Neuronal stem cell (in vitro differentiated cells): ENCODE measurements at regions not wholly inside any gene's neighbourhood (a gene's known extent, or its start where the extent isn't known, plus 50 kb on each side); places are given as distances from the start of the nearest gene placed in this dataset.

Source experiments
- DNase-seq: peaks from one replicate; pipeline ENCODE4 v3.0.0-alpha.2; 2013; ENCODE audit warnings: low spot score
- H2AFZ ChIP-seq: one replicate; pipeline ENCODE4 v1.6.1; 2013; ENCODE audit warnings: mild to moderate bottlenecking, low read length, inconsistent platforms
- H2AK5ac ChIP-seq: 2 replicates; pipeline ENCODE4 v1.6.1; 2013; ENCODE audit warnings: low read depth, mild to moderate bottlenecking, inconsistent platforms, low read length, moderate library complexity, mixed read lengths
- H2BK120ac ChIP-seq: 2 replicates; pipeline ENCODE4 v1.6.1; 2013; ENCODE audit warnings: low read depth, mild to moderate bottlenecking, inconsistent platforms, low read length, moderate library complexity, mixed read lengths
- H2BK12ac ChIP-seq: one replicate; pipeline ENCODE4 v1.6.1; 2013; ENCODE audit warnings: low read length, inconsistent platforms
- H2BK15ac ChIP-seq: 2 replicates; pipeline ENCODE4 v1.6.1; 2013; ENCODE audit warnings: mild to moderate bottlenecking, low read length, inconsistent platforms, mixed read lengths
- H2BK5ac ChIP-seq: one replicate; pipeline ENCODE4 v1.6.1; 2013; ENCODE audit warnings: inconsistent platforms, mild to moderate bottlenecking, low read length, moderate library complexity
- H3K14ac ChIP-seq: one replicate; pipeline ENCODE4 v1.6.1; 2013; ENCODE audit warnings: low read length, inconsistent platforms
- H3K18ac ChIP-seq: 2 replicates; pipeline ENCODE4 v1.6.1; 2013; ENCODE audit warnings: low read length, inconsistent platforms
- H3K23ac ChIP-seq: 2 replicates; pipeline ENCODE4 v1.6.1; 2013; ENCODE audit warnings: low read depth, mild to moderate bottlenecking, mixed read lengths, low read length, inconsistent platforms; ENCODE audit not compliant: poor library complexity
- H3K27ac ChIP-seq: replicated peaks from 3 replicates; pipeline ENCODE4 v1.5.1; 2013; ENCODE audit warnings: low read length, inconsistent platforms
- H3K27me3 ChIP-seq, 3 experiments: 2 replicates each; pipeline ENCODE4 v1.6.1; 2013; ENCODE audit warnings: low read length in 3 of 3, mild to moderate bottlenecking in 2 of 3, inconsistent platforms in 1 of 3, low read depth in 1 of 3, mixed read lengths in 1 of 3, moderate library complexity in 1 of 3; ENCODE audit not compliant: control insufficient read depth in 3 of 3, insufficient read depth in 3 of 3
- H3K36me3 ChIP-seq, 2 donors: replicated peaks in 1 of 2; 2 replicates each; pipeline ENCODE4 v1.6.1; 2013; ENCODE audit warnings: low read length in 2 of 2; ENCODE audit not compliant: control insufficient read depth in 2 of 2, insufficient read depth in 2 of 2
- H3K4ac ChIP-seq: 2 replicates; pipeline ENCODE4 v1.6.1; 2013; ENCODE audit warnings: inconsistent platforms, mild to moderate bottlenecking, low read length, moderate library complexity
- H3K4me1 ChIP-seq, 2 donors: 1 replicate in 1 of 2; 2 replicates in 1 of 2; pipeline ENCODE4 v1.6.1; 2013; ENCODE audit warnings: low read length in 2 of 2, low read depth in 1 of 2; ENCODE audit not compliant: control insufficient read depth in 2 of 2, insufficient read depth in 1 of 2
- H3K4me2 ChIP-seq: one replicate; pipeline ENCODE4 v1.6.1; 2013; ENCODE audit warnings: mild to moderate bottlenecking, low read length, inconsistent platforms; ENCODE audit not compliant: insufficient read depth, poor library complexity, severe bottlenecking
- H3K4me3 ChIP-seq, 2 donors: 2 replicates each; pipeline ENCODE4 v1.5.1; 2013; ENCODE audit warnings: low read length in 2 of 2, mild to moderate bottlenecking in 2 of 2, inconsistent platforms in 1 of 2, moderate library complexity in 1 of 2
- H3K79me1 ChIP-seq: one replicate; pipeline ENCODE4 v1.6.1; 2013; ENCODE audit warnings: low read depth, mild to moderate bottlenecking, inconsistent platforms, low read length, moderate library complexity
- H3K9ac ChIP-seq: one replicate; pipeline ENCODE4 v1.6.1; 2013; ENCODE audit warnings: mild to moderate bottlenecking, low read depth, low read length, inconsistent platforms; ENCODE audit not compliant: poor library complexity
- H3K9me3 ChIP-seq, 2 donors: replicated peaks in 1 of 2; 2 replicates each; pipeline versions ENCODE3 to v1.6.1; 2013; ENCODE audit warnings: low read length in 2 of 2, mild to moderate bottlenecking in 2 of 2, inconsistent platforms in 1 of 2, low read depth in 1 of 2, mixed read lengths in 1 of 2, moderate library complexity in 1 of 2; ENCODE audit not compliant: control insufficient read depth in 2 of 2, insufficient read depth in 1 of 2
- H4K8ac ChIP-seq: one replicate; pipeline ENCODE4 v1.6.1; 2013; ENCODE audit warnings: low read depth, mild to moderate bottlenecking, inconsistent platforms, low read length, moderate library complexity
- H4K91ac ChIP-seq: one replicate; pipeline ENCODE4 v1.6.1; 2013; ENCODE audit warnings: low read length, low read depth, mild to moderate bottlenecking, inconsistent platforms; ENCODE audit not compliant: poor library complexity
- WGBS, 2 donors: extraction: QIAGEN DNeasy Blood & Tissue Kit; methylation state at CpG; one replicate each; pipeline ENCODE4 v1.1.7; 2013; ENCODE audit warnings: missing lambda C conversion rate in 2 of 2, mixed read lengths in 1 of 2; ENCODE audit not compliant: insufficient read length in 2 of 2, insufficient replicate concordance in 1 of 2; ENCODE audit errors: extremely low coverage in 2 of 2; 5-methylcytosine and 5-hydroxymethylcytosine counted together

GRCh38 chr1:234968451-234968850 lies 160.2 kb downstream of the TOMM20 start:
- Histone ChIP-seq H3K4me2 (no peak overlapping the region), H3K36me3 (no peaks in the 10 kb centered on the region), H3K9me3 (no peaks in the 10 kb centered on the region), H3K18ac (no peak overlapping the region), H4K8ac (no peak overlapping the region), H2BK120ac (no peak overlapping the region), H4K91ac (no peak overlapping the region), H3K23ac (no peak overlapping the region), H2BK12ac (no peak overlapping the region), H2BK5ac (no peak overlapping the region), H3K79me1 (no peaks in the 10 kb centered on the region), H3K27me3 (no peaks in the 10 kb centered on the region), H3K4me3 (no peak overlapping the region), H3K27ac (no peak overlapping the region), H2BK15ac (no peak overlapping the region), H2AFZ (no peak overlapping the region), H3K4me1 (peaks cover 23 to 26% of the 10 kb centered on the region in 2 donors), H3K14ac (no peak overlapping the region), H2AK5ac (no peak overlapping the region), H3K4ac (no peak overlapping the region), H3K9ac (no peak overlapping the region)
- no CpG with 5 or more reads among the region's 4 CpGs for WGBS, 2 donors
- no peak for DNase-seq

GRCh38 chr1:234967121-234967520 lies 161.5 kb downstream of the TOMM20 start:
- H3K27ac ChIP-seq: no peak overlapping the region
- peaks cover 25 to 32% of the 10 kb centered on the region in 2 donors for H3K4me1 ChIP-seq
- H3K79me1 ChIP-seq: no peaks in the 10 kb centered on the region
- no peaks in the 10 kb centered on the region for H3K36me3 ChIP-seq
- no CpG with 5 or more reads among the region's 13 CpGs for WGBS, 2 donors
- H4K8ac ChIP-seq: no peak overlapping the region
- H3K4me3 ChIP-seq: no peak overlapping the region
- no peak overlapping the region for H4K91ac ChIP-seq
- H3K9ac ChIP-seq: no peak overlapping the region
- H3K9me3 ChIP-seq: no peaks in the 10 kb centered on the region
- H2BK12ac ChIP-seq: no peak overlapping the region
- H3K14ac ChIP-seq: no peak overlapping the region
- no peak overlapping the region for H3K4me2 ChIP-seq
- H3K4ac ChIP-seq: no peak overlapping the region
- no peak overlapping the region for H2AFZ ChIP-seq
- H2BK120ac ChIP-seq: no peak overlapping the region
- no peak overlapping the region for H2BK5ac ChIP-seq
- H3K27me3 ChIP-seq: no peaks in the 10 kb centered on the region
- H2BK15ac ChIP-seq: no peak overlapping the region
- H3K18ac ChIP-seq: no peak overlapping the region
- no peak for DNase-seq
- H3K23ac ChIP-seq: no peak overlapping the region
- H2AK5ac ChIP-seq: no peak overlapping the region

- H2AFZ ChIP-seq: peak overlapping the region; percentile 28
- DNase-seq: no peak
- H3K9ac ChIP-seq: no peak overlapping the region
- no peak overlapping the region for H3K4me2 ChIP-seq
- no peak overlapping the region for H2BK15ac ChIP-seq
- no peak overlapping the region for H3K14ac ChIP-seq
- H3K27me3 ChIP-seq: no peaks in the 10 kb centered on the region
- no peak overlapping the region for H4K8ac ChIP-seq
- no peak overlapping the region for H2AK5ac ChIP-seq
- H3K36me3 ChIP-seq: no peaks in the 10 kb centered on the region
- no peak overlapping the region for H4K91ac ChIP-seq
- no peak overlapping the region for H3K4me3 ChIP-seq
- H2BK5ac ChIP-seq: no peak overlapping the region
- H3K18ac ChIP-seq: no peak overlapping the region
- H3K4me1 ChIP-seq: peaks cover 18 to 33% of the 10 kb centered on the region in 2 donors
- H3K27ac ChIP-seq: no peak overlapping the region
- no peak overlapping the region for H3K23ac ChIP-seq
- H2BK120ac ChIP-seq: no peak overlapping the region
- H2BK12ac ChIP-seq: no peak overlapping the region
- no peak overlapping the region for H3K4ac ChIP-seq
- no peaks in the 10 kb centered on the region for H3K9me3 ChIP-seq
- H3K79me1 ChIP-seq: no peaks in the 10 kb centered on the region
These were observed 163.5 kb downstream of the TOMM20 start for GRCh38 chr1:234965111-234965510.

DNA sequence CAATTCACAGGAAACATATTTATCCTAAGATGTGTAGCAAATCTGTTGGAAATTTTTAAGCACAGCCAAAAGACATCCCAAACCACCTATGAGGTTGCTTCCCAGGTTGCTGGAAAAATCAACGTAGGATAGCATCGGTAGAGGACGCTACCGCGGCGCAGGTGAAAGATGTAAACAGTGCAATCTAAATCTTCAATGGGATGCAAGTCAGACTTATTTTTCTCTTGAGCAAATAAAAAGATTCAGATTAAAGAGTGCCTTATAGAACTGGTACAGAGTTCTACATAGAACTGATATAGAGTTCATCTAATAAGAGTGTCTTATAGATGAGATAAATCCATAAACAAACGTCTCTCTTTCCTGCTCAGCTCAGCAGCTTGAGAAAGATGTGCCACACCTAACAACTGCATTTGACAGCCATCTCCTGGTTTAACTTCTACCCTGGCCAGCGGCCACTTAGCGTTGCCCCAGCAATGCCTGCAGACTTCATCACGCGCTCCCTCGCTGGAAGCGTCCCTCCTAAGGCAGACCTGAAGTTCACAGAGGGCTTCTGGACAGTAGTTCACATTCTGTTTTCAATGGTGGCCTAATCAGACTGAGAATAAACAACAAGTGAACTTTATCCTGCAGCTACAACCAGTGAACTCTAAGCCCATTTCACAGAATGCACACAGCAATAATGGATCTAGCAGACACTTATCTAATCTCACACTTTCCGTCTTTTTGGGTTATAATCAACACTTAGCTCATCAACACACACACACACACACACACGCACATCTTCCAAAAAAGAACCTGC lies 164.5 kb downstream of the TOMM20 start:
- Histone ChIP-seq H2BK15ac (no peak overlapping the region), H3K18ac (no peak overlapping the region), H2BK12ac (no peak overlapping the region), H4K91ac (no peak overlapping the region), H3K4me2 (no peak overlapping the region), H3K27ac (no peak overlapping the region), H3K9me3 (no peaks in the 10 kb centered on the region), H3K4me1 (peaks cover 13 to 34% of the 10 kb centered on the region in 2 donors), H3K36me3 (no peaks in the 10 kb centered on the region), H2BK120ac (no peak overlapping the region), H4K8ac (no peak overlapping the region), H2BK5ac (no peak overlapping the region), H3K4me3 (no peak overlapping the region), H3K9ac (no peak overlapping the region), H3K23ac (no peak overlapping the region), H2AFZ (peak overlapping the region; percentile 81), H3K14ac (no peak overlapping the region), H3K79me1 (no peaks in the 10 kb centered on the region), H3K4ac (no peak overlapping the region), H3K27me3 (no peaks in the 10 kb centered on the region), H2AK5ac (no peak overlapping the region)
- DNase-seq: no peak
- no CpG with 5 or more reads among the region's 15 CpGs for WGBS, 2 donors
